OCI-LY1 (cell line): ENCODE measurements at regions not wholly inside any gene's neighbourhood (a gene's known extent, or its start where the extent isn't known, plus 50 kb on each side); places are given as distances from the start of the nearest gene placed in this dataset.

Experiments
- CTCF ChIP-seq: fragments of 200-600 bp; sonication (generic), shearing (Covaris generic); IDR thresholded peaks from 2 replicates; pipeline ENCODE4 v1.5.1; 2017; ENCODE audit warnings: mild to moderate bottlenecking, antibody characterized with exemption, low read length, moderate library complexity, mixed read lengths
- EZH2 ChIP-seq: fragments of 200-600 bp; sonication (generic), shearing (Covaris generic); IDR thresholded peaks from 2 replicates; pipeline ENCODE4 v1.8.0; 2017; ENCODE audit warnings: borderline replicate concordance, mixed run types, mild to moderate bottlenecking, antibody characterized with exemption, low read length, moderate library complexity, mixed read lengths

GRCh38 chr2:142270990-142271389 lies 140.2 kb upstream of the LRP1B start:
- TF ChIP-seq CTCF (no peak), EZH2 (no peak)
